ENCODE measurements at regions not wholly inside any gene's neighbourhood (a gene's known extent, or its start where the extent isn't known, plus 50 kb on each side); places are given as distances from the start of the nearest gene placed in this dataset.

GRCh38 chrX:14124562-14124961 lies 94.9 kb upstream of the GEMIN8 start:
- no peak for DNase-seq

DNA sequence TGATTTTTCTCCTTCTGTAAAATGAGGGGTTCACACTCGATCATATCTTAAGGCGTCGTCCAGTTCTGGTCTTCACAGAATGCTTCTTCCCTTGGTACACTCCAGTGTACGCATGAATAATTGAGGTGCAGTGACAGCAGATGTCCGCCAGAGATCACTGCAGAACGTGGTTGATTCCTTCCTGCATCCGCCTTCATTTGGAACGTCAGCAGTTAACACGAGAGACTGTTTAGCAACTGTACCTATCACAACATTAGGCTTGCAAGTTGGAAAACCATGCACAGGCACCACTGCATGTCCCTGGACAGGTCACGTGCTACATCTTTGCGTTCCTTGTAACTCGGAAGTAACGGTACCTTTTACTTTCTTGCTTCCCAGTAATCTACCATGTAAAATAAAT lies 66.0 kb upstream of the GEMIN8 start:
- no peak for DNase-seq

DNA sequence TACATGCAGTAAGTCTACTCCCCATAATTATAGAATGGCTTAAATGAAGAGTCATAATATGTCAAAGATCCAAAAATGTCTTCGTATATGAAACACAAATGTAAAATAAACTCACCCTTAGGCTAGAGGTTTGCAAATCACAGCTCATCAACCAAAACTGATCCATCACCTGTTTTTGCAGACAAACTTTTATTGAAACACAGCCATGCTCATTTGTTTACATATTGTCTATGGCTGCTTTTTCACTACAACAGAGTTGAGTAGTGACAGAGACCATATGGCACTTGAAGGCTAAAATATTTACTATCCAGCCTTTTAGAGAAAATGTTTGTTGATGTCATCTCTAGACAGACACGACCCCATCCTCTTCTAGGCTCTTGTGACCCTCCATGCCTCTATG lies 64.5 kb upstream of the GEMIN8 start:
- DNase-seq = no peak

DNA sequence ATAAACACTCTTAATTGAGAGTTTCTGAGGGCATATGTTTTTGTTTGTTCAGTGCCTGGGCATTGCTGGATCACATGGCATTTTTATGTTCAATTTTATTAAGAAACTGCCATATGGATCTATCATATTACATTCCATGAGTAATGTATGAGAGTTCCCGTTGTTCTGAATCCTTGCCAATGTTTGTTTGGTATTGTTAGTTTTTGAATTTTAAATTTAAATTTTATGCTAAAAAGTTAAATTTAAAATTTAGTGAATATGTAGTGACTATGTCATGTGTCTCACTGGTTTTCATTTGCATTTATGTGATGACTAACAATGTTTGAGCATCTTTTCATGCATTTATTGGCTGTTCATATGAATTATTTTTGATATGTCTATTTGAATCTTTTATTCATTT lies 54.8 kb upstream of the GEMIN8 start:
- no peak for DNase-seq

GRCh38 chrX:14083783-14084182 lies 54.1 kb upstream of the GEMIN8 start:
- no peak for DNase-seq

DNA sequence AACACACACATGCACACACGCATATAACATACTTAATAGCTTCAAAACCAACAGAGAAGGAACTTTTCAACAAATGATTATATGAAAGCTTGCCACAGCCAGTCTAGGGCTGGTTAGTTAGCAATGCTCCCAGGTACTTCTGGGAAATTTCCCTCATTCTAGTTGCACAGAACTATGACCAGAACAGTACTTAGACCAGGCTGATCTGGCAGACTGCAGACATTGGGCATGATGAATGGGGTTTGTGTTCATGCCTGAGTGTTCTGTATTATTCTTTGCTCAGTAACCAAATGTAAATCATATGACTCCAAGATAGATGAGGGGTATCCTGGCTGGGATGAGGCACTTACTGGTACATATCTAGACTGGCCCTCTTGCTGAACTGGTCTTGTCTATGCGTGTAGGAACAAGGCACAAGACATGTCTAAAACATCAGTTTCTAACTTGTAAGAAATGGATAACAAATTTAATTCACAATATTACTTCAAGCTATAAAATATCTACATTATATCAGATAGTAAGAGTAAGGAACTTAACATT lies 50.3 kb upstream of the GEMIN8 start:
- DNase-seq = no peak

Measured in Kasumi-1 (cell line).